GM23338 (cell line): ENCODE measurements at regions not wholly inside any gene's neighbourhood (a gene's known extent, or its start where the extent isn't known, plus 50 kb on each side); places are given as distances from the start of the nearest gene placed in this dataset.

ENCODE experiments used
- ATAC-seq: fragments of 200-7000 bp; cut with Tn5 transposase; 3 replicates; pipeline ENCODE4 v1.9.1; 2020
- DNase-seq: peaks from one replicate; pipeline ENCODE4 v3.0.0-alpha.2; 2015; ENCODE audit warnings: low spot score
- H2AFZ ChIP-seq: fragments of 200-600 bp; sonication (generic); 2 replicates; pipeline ENCODE4 v1.8.0; 2016; ENCODE audit warnings: antibody characterized with exemption, mild to moderate bottlenecking, moderate library complexity
- H3F3A ChIP-seq: fragments of 200-600 bp; sonication (generic); replicated peaks from 2 replicates; pipeline ENCODE4 v1.8.0; 2017; ENCODE audit warnings: antibody characterized with exemption, mixed run types, low read depth
- H3K27ac ChIP-seq: fragments of 200-600 bp; sonication (generic); 2 replicates; pipeline ENCODE4 v1.6.1; 2016; ENCODE audit warnings: low read depth
- H3K27me3 ChIP-seq: fragments of 200-600 bp; sonication (generic); 2 replicates; pipeline ENCODE4 v1.8.0; 2016; ENCODE audit warnings: mild to moderate bottlenecking, mixed run types, moderate library complexity; ENCODE audit not compliant: insufficient read depth
- H3K36me3 ChIP-seq: fragments of 200-600 bp; sonication (generic); 2 replicates; pipeline ENCODE4 v1.8.0; 2016; ENCODE audit warnings: mild to moderate bottlenecking; ENCODE audit not compliant: insufficient read depth
- H3K4me1 ChIP-seq: fragments of 200-600 bp; sonication (generic); 2 replicates; pipeline ENCODE4 v1.8.0; 2016; ENCODE audit warnings: mild to moderate bottlenecking, moderate library complexity; ENCODE audit not compliant: insufficient read depth
- H3K4me2 ChIP-seq: fragments of 200-600 bp; sonication (generic); 2 replicates; pipeline ENCODE4 v1.7.1; 2017; ENCODE audit warnings: mixed run types
- H3K4me3 ChIP-seq: fragments of 200-600 bp; sonication (generic); 2 replicates; pipeline ENCODE4 v1.6.1; 2016; ENCODE audit warnings: mixed run types
- H3K79me2 ChIP-seq: fragments of 200-600 bp; sonication (generic); replicated peaks from 2 replicates; pipeline ENCODE4 v1.8.0; 2017; ENCODE audit warnings: mild to moderate bottlenecking; ENCODE audit not compliant: insufficient read depth
- H3K9me2 ChIP-seq: fragments of 200-600 bp; sonication (generic); 2 replicates; pipeline ENCODE4 v1.8.0; 2017; ENCODE audit not compliant: insufficient read depth
- H4K20me1 ChIP-seq: fragments of 200-600 bp; sonication (generic); replicated peaks from 2 replicates; pipeline ENCODE4 v1.8.0; 2017; ENCODE audit warnings: mild to moderate bottlenecking; ENCODE audit not compliant: insufficient read depth
- H3K27ac Mint-ChIP-seq: 2 replicates; pipeline ENCODE4 v1.8.0; 2020; ENCODE audit warnings: inconsistent platforms, mild to moderate bottlenecking, moderate library complexity, mixed read lengths
- H3K27me3 Mint-ChIP-seq: 3 replicates; pipeline ENCODE4 v1.8.0; 2022; ENCODE audit warnings: low read depth, mild to moderate bottlenecking, moderate library complexity, mixed read lengths, inconsistent platforms; ENCODE audit not compliant: insufficient read depth, poor library complexity
- H3K36me3 Mint-ChIP-seq: 3 replicates; pipeline ENCODE4 v1.8.0; 2021; ENCODE audit warnings: low read depth, mild to moderate bottlenecking, inconsistent platforms, moderate library complexity, mixed read lengths
- H3K4me1 Mint-ChIP-seq: 3 replicates; pipeline ENCODE4 v1.8.0; 2020; ENCODE audit warnings: mild to moderate bottlenecking, inconsistent platforms, mixed read lengths
- H3K4me3 Mint-ChIP-seq: 3 replicates; pipeline ENCODE4 v1.8.0; 2021; ENCODE audit warnings: moderate library complexity, mild to moderate bottlenecking, inconsistent platforms, mixed read lengths
- H3K9me3 Mint-ChIP-seq: 3 replicates; pipeline ENCODE4 v1.8.0; 2020; ENCODE audit warnings: moderate library complexity, mild to moderate bottlenecking, inconsistent platforms, mixed read lengths
- CREB1 ChIP-seq: fragments of 250-450 bp; sonication (Bioruptor Pico); IDR thresholded peaks from 2 replicates; pipeline ENCODE4 v1.5.0; 2020; ENCODE audit warnings: low read depth, mild to moderate bottlenecking, moderate library complexity
- CTCF ChIP-seq, 2 experiments: fragments of 200-600 bp in 1 of 2; sonication (generic) in 1 of 2; conservative IDR thresholded peaks; 2 replicates each; pipeline versions ENCODE4 v1.5.1 to v1.6.1; 2016 to 2017; ENCODE audit warnings: antibody characterized with exemption in 2 of 2, low read depth in 2 of 2, mild to moderate bottlenecking in 2 of 2, moderate library complexity in 1 of 2
- ETS1 ChIP-seq: IDR thresholded peaks from 2 replicates; pipeline ENCODE4 v1.6.1; 2016; ENCODE audit warnings: antibody characterized with exemption
- EZH2 ChIP-seq: fragments of 200-600 bp; sonication (generic); IDR thresholded peaks from one replicate; pipeline ENCODE4 v1.8.0; 2017; ENCODE audit warnings: antibody characterized with exemption, mild to moderate bottlenecking, low read depth; ENCODE audit not compliant: unreplicated experiment
- EZH2phosphoT487 ChIP-seq: fragments of 200-600 bp; sonication (generic); IDR thresholded peaks from one replicate; pipeline ENCODE4 v1.8.1; 2018; ENCODE audit warnings: antibody characterized with exemption; ENCODE audit not compliant: unreplicated experiment
- JUNB ChIP-seq: IDR thresholded peaks from one replicate; pipeline ENCODE4 v1.6.1; 2016; ENCODE audit warnings: antibody characterized with exemption; ENCODE audit not compliant: unreplicated experiment
- NANOG ChIP-seq: IDR thresholded peaks from 2 replicates; pipeline ENCODE4 v1.6.1; 2016; ENCODE audit warnings: antibody characterized with exemption, borderline replicate concordance
- POLR2AphosphoS5 ChIP-seq: IDR thresholded peaks from 2 replicates; pipeline ENCODE4 v1.6.1; 2016; ENCODE audit warnings: antibody characterized with exemption, low read depth
- REST ChIP-seq: IDR thresholded peaks from one replicate; pipeline ENCODE4 v1.6.1; 2018; ENCODE audit warnings: antibody characterized with exemption; ENCODE audit not compliant: unreplicated experiment
- STAT1 ChIP-seq: IDR thresholded peaks from one replicate; pipeline ENCODE4 v1.6.1; 2016; ENCODE audit warnings: antibody characterized with exemption; ENCODE audit not compliant: unreplicated experiment
- ZNF114 ChIP-seq: fragments of 250-450 bp; sonication (Bioruptor Pico); IDR thresholded peaks from 2 replicates; pipeline ENCODE4 v1.5.0; 2020; ENCODE audit warnings: mild to moderate bottlenecking, moderate library complexity
- ZNF331 ChIP-seq: fragments of 250-450 bp; sonication (Bioruptor Pico); IDR thresholded peaks from 2 replicates; pipeline ENCODE4 v1.5.0; 2020; ENCODE audit warnings: low read depth, mild to moderate bottlenecking, moderate library complexity
- ZNF462 ChIP-seq: fragments of 250-450 bp; sonication (Bioruptor Pico); IDR thresholded peaks from 2 replicates; pipeline ENCODE4 v1.5.0; 2020; ENCODE audit warnings: mild to moderate bottlenecking, moderate library complexity

GRCh38 chr2:36013064-36013463 lies 342.5 kb upstream of the CRIM1 start:
- no peaks in the 10 kb centered on the region for H3K79me2 ChIP-seq
- no peaks in the 10 kb centered on the region for H3K9me2 ChIP-seq
- no peaks in the 10 kb centered on the region for H3K36me3 ChIP-seq
- Mint-ChIP-seq H3K4me1 (no peaks in the 10 kb centered on the region), H3K9me3 (no peaks in the 10 kb centered on the region), H3K27me3 (no peaks in the 10 kb centered on the region), H3K36me3 (no peaks in the 10 kb centered on the region), H3K27ac (no peak overlapping the region), H3K4me3 (no peak overlapping the region)
- H3K27ac ChIP-seq: no peak overlapping the region
- no peaks in the 10 kb centered on the region for H3K27me3 ChIP-seq
- H2AFZ ChIP-seq: no peak overlapping the region
- no peaks in the 10 kb centered on the region for H3K4me1 ChIP-seq
- H3K4me3 ChIP-seq: no peak overlapping the region
- H4K20me1 ChIP-seq: no peaks in the 10 kb centered on the region
- no peak for DNase-seq
- TF ChIP-seq ZNF462 (CRISPR knock-in tag) (no peak), JUNB (no peak), ZNF114 (no peak), ETS1 (no peak), NANOG (no peak), POLR2AphosphoS5 (no peak), ZNF331 (no peak), EZH2 (no peak), CREB1 (CRISPR knock-in tag) (no peak), EZH2phosphoT487 (no peak), REST (no peak), STAT1 (no peak), CTCF (conservative IDR thresholded peaks at IDR 0.05; ENCODE audit: low read depth in 2 of 2) (no peak)
- ATAC-seq: no peak
- no peak overlapping the region for H3K4me2 ChIP-seq
- H3F3A ChIP-seq: no peaks in the 10 kb centered on the region
